ENCODE measurements at regions not wholly inside any gene's neighbourhood (a gene's known extent, or its start where the extent isn't known, plus 50 kb on each side); places are given as distances from the start of the nearest gene placed in this dataset.

GRCh38 chr3:71891483-71891882 is 106.5 kb upstream of the PROK2 start:
- no peak for DNase-seq (ENCODE audit: low read depth)
- TF ChIP-seq, protein P1, sequence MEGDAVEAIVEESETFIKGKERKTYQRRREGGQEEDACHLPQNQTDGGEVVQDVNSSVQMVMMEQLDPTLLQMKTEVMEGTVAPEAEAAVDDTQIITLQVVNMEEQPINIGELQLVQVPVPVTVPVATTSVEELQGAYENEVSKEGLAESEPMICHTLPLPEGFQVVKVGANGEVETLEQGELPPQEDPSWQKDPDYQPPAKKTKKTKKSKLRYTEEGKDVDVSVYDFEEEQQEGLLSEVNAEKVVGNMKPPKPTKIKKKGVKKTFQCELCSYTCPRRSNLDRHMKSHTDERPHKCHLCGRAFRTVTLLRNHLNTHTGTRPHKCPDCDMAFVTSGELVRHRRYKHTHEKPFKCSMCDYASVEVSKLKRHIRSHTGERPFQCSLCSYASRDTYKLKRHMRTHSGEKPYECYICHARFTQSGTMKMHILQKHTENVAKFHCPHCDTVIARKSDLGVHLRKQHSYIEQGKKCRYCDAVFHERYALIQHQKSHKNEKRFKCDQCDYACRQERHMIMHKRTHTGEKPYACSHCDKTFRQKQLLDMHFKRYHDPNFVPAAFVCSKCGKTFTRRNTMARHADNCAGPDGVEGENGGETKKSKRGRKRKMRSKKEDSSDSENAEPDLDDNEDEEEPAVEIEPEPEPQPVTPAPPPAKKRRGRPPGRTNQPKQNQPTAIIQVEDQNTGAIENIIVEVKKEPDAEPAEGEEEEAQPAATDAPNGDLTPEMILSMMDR (IDR thresholded peaks at IDR 0.05; ENCODE audit: low read depth, low read length, missing control alignments): no peak
- H3K4me3 ChIP-seq (ENCODE audit: low read depth, low read length): no peak overlapping the region
- in situ Hi-C loops (cut with HindIII; ENCODE audit: low sequenced_read_pairs): no loop called here

DNA sequence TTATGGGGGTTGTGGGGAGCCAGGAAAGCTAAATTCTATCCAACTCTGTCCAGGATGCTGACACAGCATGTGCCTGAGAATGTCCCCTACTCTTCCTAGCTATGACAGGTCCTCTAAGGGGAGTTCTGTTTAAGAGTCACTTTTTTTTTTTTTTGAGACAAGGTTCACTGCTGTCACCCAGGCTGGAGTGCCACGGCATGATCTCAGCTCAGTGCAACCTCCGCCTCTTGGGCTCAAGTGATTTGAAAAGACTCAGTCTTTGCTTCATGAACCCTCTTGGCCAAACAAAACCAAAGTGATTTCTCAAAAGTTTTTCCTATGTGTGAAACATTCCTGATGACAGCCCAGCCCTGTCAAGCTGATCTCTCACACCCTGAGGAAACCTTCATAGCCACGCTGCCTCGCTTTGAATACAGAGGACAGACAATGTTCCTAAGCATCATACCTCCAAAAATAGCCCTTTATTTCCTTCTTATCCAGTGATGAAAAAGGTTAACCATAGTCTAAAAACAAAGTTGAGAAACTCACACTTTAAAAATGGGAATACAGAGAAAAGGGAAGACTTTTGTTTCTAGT is 105.5 kb upstream of the PROK2 start:
- no peak for DNase-seq (ENCODE audit: low read depth)
- TF ChIP-seq, protein P1 (IDR thresholded peaks at IDR 0.05; ENCODE audit: low read depth, low read length, missing control alignments): no peak
- in situ Hi-C loops (cut with HindIII; ENCODE audit: low sequenced_read_pairs): no loop called here

GRCh38 chr3:71887256-71887655 is 102.3 kb upstream of the PROK2 start:
- TF ChIP-seq, protein P1 (IDR thresholded peaks at IDR 0.05; ENCODE audit: low read depth, low read length, missing control alignments): no peak
- no peak overlapping the region for H3K4me3 ChIP-seq (ENCODE audit: low read depth, low read length)
- no peak for DNase-seq (ENCODE audit: low read depth)
- in situ Hi-C loops (cut with HindIII; ENCODE audit: low sequenced_read_pairs): no loop called here

More for the DNA sequence above, 105.5 kb upstream of the PROK2 start:
- H3K4me3 ChIP-seq (ENCODE audit: low read depth, low read length): no peak overlapping the region

- in situ Hi-C loops (cut with HindIII; ENCODE audit: low sequenced_read_pairs): no loop called here
- H3K4me3 ChIP-seq (ENCODE audit: low read depth, low read length): no peak overlapping the region
- no peak for DNase-seq (ENCODE audit: low read depth)
- TF ChIP-seq, protein P1 (IDR thresholded peaks at IDR 0.05; ENCODE audit: low read depth, low read length, missing control alignments): no peak
Measured at GRCh38 chr3:71885006-71885405, 100.1 kb upstream of the PROK2 start.

DNA sequence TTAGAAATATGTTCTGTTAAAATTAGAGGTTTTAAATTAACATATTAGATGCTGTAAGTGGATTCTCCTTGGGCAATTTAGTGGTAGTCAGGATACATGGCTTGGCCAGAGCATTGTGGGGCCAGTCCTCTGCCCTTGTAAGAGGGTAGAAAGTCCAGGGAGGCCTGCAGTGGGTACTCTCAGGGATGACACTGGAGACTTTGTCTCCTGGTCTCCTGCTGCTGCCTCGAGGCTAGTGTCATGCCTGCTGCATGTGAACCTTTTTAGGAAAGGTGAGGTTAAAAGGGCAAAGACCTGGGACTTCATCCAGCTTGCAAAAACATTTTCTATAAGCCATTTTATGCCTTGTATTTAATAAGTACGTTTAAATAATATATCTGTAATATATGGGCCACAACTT is 96.8 kb upstream of the PROK2 start:
- no peak for DNase-seq (ENCODE audit: low read depth)
- in situ Hi-C loops (cut with HindIII; ENCODE audit: low sequenced_read_pairs): no loop called here
- TF ChIP-seq, protein P1 (IDR thresholded peaks at IDR 0.05; ENCODE audit: low read depth, low read length, missing control alignments): no peak
- no peak overlapping the region for H3K4me3 ChIP-seq (ENCODE audit: low read depth, low read length)

DNA sequence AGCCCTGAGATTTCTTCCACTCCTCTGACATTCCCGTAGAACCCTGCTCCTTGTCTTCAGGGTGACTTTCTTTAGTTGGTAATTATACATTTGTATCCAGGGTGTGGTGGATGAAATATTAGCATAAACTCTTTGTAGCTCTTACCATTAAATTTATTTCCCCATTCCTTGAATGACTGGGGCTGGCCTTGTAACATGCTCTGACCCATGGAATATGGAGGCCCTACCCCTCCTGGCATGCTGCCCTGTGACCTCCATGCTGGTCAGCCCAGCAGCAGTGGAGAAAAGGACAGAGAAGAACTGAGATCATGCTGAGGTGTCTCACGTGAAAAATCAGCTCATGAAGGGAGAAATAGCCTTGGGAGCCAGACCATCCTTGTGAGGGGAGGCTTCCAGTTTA is 96.1 kb upstream of the PROK2 start:
- H3K4me3 ChIP-seq (ENCODE audit: low read depth, low read length): no peak overlapping the region
- no peak for DNase-seq (ENCODE audit: low read depth)
- in situ Hi-C loops (cut with HindIII; ENCODE audit: low sequenced_read_pairs): no loop called here
- TF ChIP-seq, protein P1 (IDR thresholded peaks at IDR 0.05; ENCODE audit: low read depth, low read length, missing control alignments): no peak
